Neural cell (in vitro differentiated cells): ENCODE measurements at regions not wholly inside any gene's neighbourhood (a gene's known extent, or its start where the extent isn't known, plus 50 kb on each side); places are given as distances from the start of the nearest gene placed in this dataset.
"Not testable (repeated sequence)": the region's sequence is repeated elsewhere in the genome, so short reads cannot be mapped to it uniquely, and the experiment has no call there.

Source experiments
- CTCF ChIP-seq: fragments of 450-650 bp; IDR thresholded peaks from 2 replicates; pipeline ENCODE4 v1.5.1; 2014; ENCODE audit warnings: antibody characterized with exemption, mild to moderate bottlenecking, moderate library complexity; ENCODE audit not compliant: poor library complexity, severe bottlenecking
- EP300 ChIP-seq: fragments of 450-650 bp; conservative IDR thresholded peaks from 2 replicates; pipeline ENCODE4 v1.6.1; 2014; ENCODE audit warnings: antibody characterized with exemption, mild to moderate bottlenecking, moderate library complexity; ENCODE audit not compliant: poor library complexity, severe bottlenecking
- EZH2 ChIP-seq: fragments of 200-600, 300-800 bp; shearing (Covaris generic), sonication (generic); IDR thresholded peaks from 2 replicates; pipeline ENCODE4 v1.6.1; 2014; ENCODE audit warnings: antibody characterized with exemption, low read length, borderline replicate concordance, mild to moderate bottlenecking; ENCODE audit not compliant: insufficient read depth, poor library complexity, severe bottlenecking
- MXI1 ChIP-seq: fragments of 450-650 bp; conservative IDR thresholded peaks from 2 replicates; pipeline ENCODE4 v1.6.1; 2014; ENCODE audit warnings: antibody characterized with exemption, mild to moderate bottlenecking; ENCODE audit not compliant: poor library complexity, severe bottlenecking
- POLR2AphosphoS5 ChIP-seq: IDR thresholded peaks from 2 replicates; pipeline ENCODE4 v1.6.1; 2012
- SMC3 ChIP-seq: fragments of 450-650 bp; conservative IDR thresholded peaks from 2 replicates; pipeline ENCODE4 v1.6.1; 2014; ENCODE audit warnings: antibody characterized with exemption, mild to moderate bottlenecking, moderate library complexity; ENCODE audit not compliant: poor library complexity
- TAF1 ChIP-seq: IDR thresholded peaks from 2 replicates; pipeline ENCODE4 v1.6.1; 2012; ENCODE audit warnings: low read depth
- TF ChIP-seq, protein P1 (sequence below): IDR thresholded peaks from 2 replicates; pipeline ENCODE4 v1.6.1; 2012; ENCODE audit warnings: borderline replicate concordance

GRCh38 chr7:76897007-76897406 lies 135.2 kb downstream of the SPDYE17 start:
- TF ChIP-seq CTCF, EP300, EZH2, MXI1, POLR2AphosphoS5, SMC3, TAF1: not testable (repeated sequence)
- TF ChIP-seq, protein P1, sequence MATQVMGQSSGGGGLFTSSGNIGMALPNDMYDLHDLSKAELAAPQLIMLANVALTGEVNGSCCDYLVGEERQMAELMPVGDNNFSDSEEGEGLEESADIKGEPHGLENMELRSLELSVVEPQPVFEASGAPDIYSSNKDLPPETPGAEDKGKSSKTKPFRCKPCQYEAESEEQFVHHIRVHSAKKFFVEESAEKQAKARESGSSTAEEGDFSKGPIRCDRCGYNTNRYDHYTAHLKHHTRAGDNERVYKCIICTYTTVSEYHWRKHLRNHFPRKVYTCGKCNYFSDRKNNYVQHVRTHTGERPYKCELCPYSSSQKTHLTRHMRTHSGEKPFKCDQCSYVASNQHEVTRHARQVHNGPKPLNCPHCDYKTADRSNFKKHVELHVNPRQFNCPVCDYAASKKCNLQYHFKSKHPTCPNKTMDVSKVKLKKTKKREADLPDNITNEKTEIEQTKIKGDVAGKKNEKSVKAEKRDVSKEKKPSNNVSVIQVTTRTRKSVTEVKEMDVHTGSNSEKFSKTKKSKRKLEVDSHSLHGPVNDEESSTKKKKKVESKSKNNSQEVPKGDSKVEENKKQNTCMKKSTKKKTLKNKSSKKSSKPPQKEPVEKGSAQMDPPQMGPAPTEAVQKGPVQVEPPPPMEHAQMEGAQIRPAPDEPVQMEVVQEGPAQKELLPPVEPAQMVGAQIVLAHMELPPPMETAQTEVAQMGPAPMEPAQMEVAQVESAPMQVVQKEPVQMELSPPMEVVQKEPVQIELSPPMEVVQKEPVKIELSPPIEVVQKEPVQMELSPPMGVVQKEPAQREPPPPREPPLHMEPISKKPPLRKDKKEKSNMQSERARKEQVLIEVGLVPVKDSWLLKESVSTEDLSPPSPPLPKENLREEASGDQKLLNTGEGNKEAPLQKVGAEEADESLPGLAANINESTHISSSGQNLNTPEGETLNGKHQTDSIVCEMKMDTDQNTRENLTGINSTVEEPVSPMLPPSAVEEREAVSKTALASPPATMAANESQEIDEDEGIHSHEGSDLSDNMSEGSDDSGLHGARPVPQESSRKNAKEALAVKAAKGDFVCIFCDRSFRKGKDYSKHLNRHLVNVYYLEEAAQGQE = not testable (repeated sequence)
